GM12878 (cell line): ENCODE measurements at regions not wholly inside any gene's neighbourhood (a gene's known extent, or its start where the extent isn't known, plus 50 kb on each side); places are given as distances from the start of the nearest gene placed in this dataset.

ENCODE experiments used
- ATAC-seq: fragments of 200-7000 bp; cut with Tn5 transposase; 3 replicates; pipeline ENCODE4 v1.9.1; 2020; ENCODE audit warnings: mild to moderate bottlenecking, moderate library complexity
- BruUV-seq: library from RNA; stranded (reverse); fragments of 400-500 nt; replicated peaks from 2 replicates; lab custom pipeline; 2021; lab: Mats Ljungman, UMichigan
- CTCF ChIA-PET: fragments of 300-600 bp; sonication (Branson Sonifier 250); formaldehyde crosslinking; extraction: SDS; loops from one replicate; lab custom pipeline; 2021; ENCODE audit warnings: inconsistent platforms; lab: Yijun Ruan, JAX
- POLR2A ChIA-PET: fragments of 350-600 bp; formaldehyde crosslinking; extraction: SDS; loops from one replicate; lab custom pipeline; 2021; ENCODE audit warnings: inconsistent platforms; lab: Charles Lee
- RAD21 ChIA-PET: fragments of 300-600 bp; sonication (Branson Sonifier 250); formaldehyde crosslinking; loops from one replicate; lab custom pipeline; 2023; ENCODE audit warnings: antibody characterized with exemption; ENCODE audit not compliant: unreplicated experiment; lab: Charles Lee
- SMC1A ChIA-PET: fragments of 300-600 bp; sonication (Branson Sonifier 250); formaldehyde crosslinking; loops from one replicate; lab custom pipeline; 2023; ENCODE audit not compliant: unreplicated experiment, uncharacterized antibody; lab: Charles Lee
- DNase-seq: peaks from one replicate; pipeline ENCODE4 v3.0.0-alpha.2; 2011; ENCODE audit warnings: low read depth, low spot score
- FAIRE-seq: peaks from 3 replicates; lab custom pipeline; 2011; peaks lifted over from hg19 to GRCh38; lab: Jason Lieb, UNC
- H2AFZ ChIP-seq: 2 replicates; pipeline ENCODE4 v1.6.0; 2011; ENCODE audit warnings: low read depth, low read length, control low read depth; ENCODE audit not compliant: control insufficient read depth
- H3K27ac ChIP-seq: 2 replicates; pipeline ENCODE4 v1.5.1; 2011; ENCODE audit warnings: control low read depth; ENCODE audit not compliant: control insufficient read depth, insufficient read depth
- H3K27me3 ChIP-seq, 2 experiments: replicated peaks in 1 of 2; 2 replicates each; pipeline versions ENCODE4 v1.6.0 to v1.6.1; 2011; ENCODE audit warnings: low read length in 1 of 2; ENCODE audit not compliant: control insufficient read depth in 2 of 2, insufficient read depth in 2 of 2
- H3K36me3 ChIP-seq, 2 experiments: 2 replicates each; pipeline ENCODE4 v1.5.1; 2011; ENCODE audit warnings: low read length in 1 of 2; ENCODE audit not compliant: control insufficient read depth in 2 of 2, insufficient read depth in 2 of 2
- H3K4me1 ChIP-seq: 2 replicates; pipeline ENCODE4 v1.6.1; 2011; ENCODE audit warnings: mild to moderate bottlenecking, low read length, moderate library complexity, mixed read lengths; ENCODE audit not compliant: control insufficient read depth, insufficient read depth
- H3K4me2 ChIP-seq: 2 replicates; pipeline ENCODE4 v1.6.0; 2011; ENCODE audit warnings: control low read depth; ENCODE audit not compliant: control insufficient read depth, insufficient read depth
- H3K4me3 ChIP-seq: fragments of 200-600 bp; sonication (generic); 2 replicates; pipeline ENCODE4 v1.5.1; 2016
- H3K79me2 ChIP-seq: 2 replicates; pipeline ENCODE4 v1.6.0; 2011; ENCODE audit warnings: low read length; ENCODE audit not compliant: control insufficient read depth, insufficient read depth
- H3K9ac ChIP-seq: 2 replicates; pipeline ENCODE4 v1.8.0; 2011; ENCODE audit warnings: low read length, control low read depth, mixed read lengths; ENCODE audit not compliant: control insufficient read depth, insufficient read depth
- H3K9me3 ChIP-seq: replicated peaks from 3 replicates; pipeline ENCODE4 v1.5.1; 2011; ENCODE audit warnings: mild to moderate bottlenecking, low read length; ENCODE audit not compliant: control insufficient read depth, insufficient read depth
- H4K20me1 ChIP-seq: 2 replicates; pipeline ENCODE4 v1.6.0; 2011; ENCODE audit not compliant: control insufficient read depth, insufficient read depth
- CREM ChIP-seq: IDR thresholded peaks from 2 replicates; pipeline ENCODE4 v1.6.1; 2014; ENCODE audit warnings: antibody characterized with exemption, low read depth
- KAT2A ChIP-seq: conservative IDR thresholded peaks from 2 replicates; pipeline ENCODE4 v1.6.1; 2011; ENCODE audit warnings: low read depth, low read length; ENCODE audit not compliant: control insufficient read depth
- NBN ChIP-seq: fragments of 450-650 bp; IDR thresholded peaks from 2 replicates; pipeline ENCODE4 v1.6.1; 2016
- SMAD1 ChIP-seq: fragments of 450-650 bp; IDR thresholded peaks from 2 replicates; pipeline ENCODE4 v1.6.1; 2018; ENCODE audit warnings: mild to moderate bottlenecking, low read depth; ENCODE audit not compliant: partially characterized antibody
- SPI1 ChIP-seq: IDR thresholded peaks from 2 replicates; pipeline ENCODE4 v1.6.1; 2011; ENCODE audit warnings: low read depth, mild to moderate bottlenecking, low read length, moderate library complexity, borderline replicate concordance; ENCODE audit not compliant: insufficient read depth
- SREBF2 ChIP-seq: IDR thresholded peaks from 2 replicates; pipeline ENCODE4 v1.6.1; 2012; ENCODE audit warnings: mild to moderate bottlenecking, low read length
- SUZ12 ChIP-seq: fragments of 200-600 bp; sonication (generic); IDR thresholded peaks from one replicate; pipeline ENCODE4 v1.6.1; 2018; ENCODE audit warnings: antibody characterized with exemption, mild to moderate bottlenecking; ENCODE audit not compliant: unreplicated experiment
- TCF7 ChIP-seq: IDR thresholded peaks from 2 replicates; pipeline ENCODE4 v1.6.1; 2014; ENCODE audit warnings: antibody characterized with exemption, borderline replicate concordance
- ZBTB11 ChIP-seq: fragments of 450-650 bp; formaldehyde crosslinking; IDR thresholded peaks from 2 replicates; pipeline ENCODE4 v1.5.0; 2022; ENCODE audit warnings: mild to moderate bottlenecking, missing genetic modification characterization
- WGBS: methylation state at CpG from one replicate; pipeline ENCODE4 v1.1.6; 2016; ENCODE audit warnings: low lambda C conversion rate; ENCODE audit not compliant: insufficient replicate concordance, insufficient coverage; ENCODE audit errors: missing lambda C conversion rate; 5-methylcytosine and 5-hydroxymethylcytosine counted together
- in situ Hi-C: fragments of 300-500 bp; cut with MboI; formaldehyde crosslinking; loops from 9 replicates; pipeline ENCODE4 v1.14.3; 2018; ENCODE audit warnings: mixed read lengths
- intact Hi-C: fragments of 100-400 bp; cut with micrococcal nuclease; formaldehyde crosslinking; loops from one replicate; pipeline ENCODE4 v1.14.2; 2022; ENCODE audit not compliant: unreplicated experiment
- TF ChIP-seq, protein P1 (sequence below): IDR thresholded peaks from 2 replicates; pipeline ENCODE4 v1.6.1; 2012; ENCODE audit warnings: low read depth, low read length, improper control_type of control experiment

DNA sequence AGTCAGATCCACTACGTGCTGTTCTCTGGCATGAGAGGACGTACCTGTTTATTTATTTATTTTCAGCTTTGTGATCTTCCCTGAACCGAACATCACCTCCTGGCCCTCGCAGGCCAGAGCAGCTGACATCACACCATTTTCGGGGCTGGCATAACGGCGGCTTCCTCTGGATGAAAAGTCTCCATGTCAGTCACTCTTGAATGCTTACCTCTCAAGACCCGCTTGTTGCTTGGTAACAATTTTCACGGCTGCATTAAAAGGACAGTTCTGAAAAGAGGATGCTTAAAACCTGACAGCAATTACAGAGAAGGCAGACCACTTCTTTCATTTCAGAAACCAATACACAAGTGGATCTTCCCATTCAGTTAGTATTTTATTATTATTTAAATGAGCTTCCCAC, 159.8 kb upstream of the CDH4 start:
- in situ Hi-C loops, result no loop called here
- POLR2A ChIA-PET, result no interaction called here
- SMC1A ChIA-PET, result no interaction called here

More for the DNA sequence above, 159.8 kb upstream of the CDH4 start:
- no peak overlapping the region for H3K27ac ChIP-seq
- no peaks in the 10 kb centered on the region for H4K20me1 ChIP-seq
- intact Hi-C loops, result no loop called here
- no peak for FAIRE-seq
- no TSS peak for BruUV-seq
- no peaks in the 10 kb centered on the region for H3K4me1 ChIP-seq
- no peaks in the 10 kb centered on the region for H3K27me3 ChIP-seq
- ChIA-PET CTCF (no interaction called here), RAD21 (no interaction called here)
- H3K79me2 ChIP-seq, result no peaks in the 10 kb centered on the region
- H3K9ac ChIP-seq, result no peak overlapping the region
- no peak overlapping the region for H2AFZ ChIP-seq
- H3K36me3 ChIP-seq, result no peaks in the 10 kb centered on the region
- TF ChIP-seq, protein P1, sequence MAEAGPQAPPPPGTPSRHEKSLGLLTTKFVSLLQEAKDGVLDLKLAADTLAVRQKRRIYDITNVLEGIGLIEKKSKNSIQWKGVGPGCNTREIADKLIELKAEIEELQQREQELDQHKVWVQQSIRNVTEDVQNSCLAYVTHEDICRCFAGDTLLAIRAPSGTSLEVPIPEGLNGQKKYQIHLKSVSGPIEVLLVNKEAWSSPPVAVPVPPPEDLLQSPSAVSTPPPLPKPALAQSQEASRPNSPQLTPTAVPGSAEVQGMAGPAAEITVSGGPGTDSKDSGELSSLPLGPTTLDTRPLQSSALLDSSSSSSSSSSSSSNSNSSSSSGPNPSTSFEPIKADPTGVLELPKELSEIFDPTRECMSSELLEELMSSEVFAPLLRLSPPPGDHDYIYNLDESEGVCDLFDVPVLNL, result no peak
- TF ChIP-seq KAT2A, result no peak
- no peak for TF ChIP-seq SMAD1
- no peak for TF ChIP-seq NBN
- TF ChIP-seq ZBTB11, result no peak
- TF ChIP-seq TCF7, result no peak
- no peak for TF ChIP-seq CREM
- TF ChIP-seq SREBF2, result no peak
- TF ChIP-seq SPI1, result no peak
- no peak for TF ChIP-seq SUZ12
- no peak for DNase-seq
- no peak for ATAC-seq
- no peaks in the 10 kb centered on the region; the same call in 2 of the 3 replicates for H3K9me3 ChIP-seq
- H3K4me3 ChIP-seq, result no peak overlapping the region
- WGBS, result 45% methylated on average over 9 of the region's 9 CpGs
- H3K4me2 ChIP-seq, result no peak overlapping the region
